DOHH2 (cell line): ENCODE measurements at regions not wholly inside any gene's neighbourhood (a gene's known extent, or its start where the extent isn't known, plus 50 kb on each side); places are given as distances from the start of the nearest gene placed in this dataset.

ENCODE experiments used
- CTCF ChIP-seq: fragments of 200-600 bp; sonication (generic); IDR thresholded peaks from one replicate; pipeline ENCODE4 v1.5.1; 2014; ENCODE audit warnings: antibody characterized with exemption, mild to moderate bottlenecking, low read depth, low read length; ENCODE audit not compliant: poor library complexity, severe bottlenecking
- EZH2phosphoT487 ChIP-seq: fragments of 200-600 bp; sonication (generic); IDR thresholded peaks from 2 replicates; pipeline ENCODE4 v1.6.1; 2017; ENCODE audit warnings: borderline replicate concordance, mild to moderate bottlenecking, antibody characterized with exemption, low read length, moderate library complexity, mixed read lengths

DNA sequence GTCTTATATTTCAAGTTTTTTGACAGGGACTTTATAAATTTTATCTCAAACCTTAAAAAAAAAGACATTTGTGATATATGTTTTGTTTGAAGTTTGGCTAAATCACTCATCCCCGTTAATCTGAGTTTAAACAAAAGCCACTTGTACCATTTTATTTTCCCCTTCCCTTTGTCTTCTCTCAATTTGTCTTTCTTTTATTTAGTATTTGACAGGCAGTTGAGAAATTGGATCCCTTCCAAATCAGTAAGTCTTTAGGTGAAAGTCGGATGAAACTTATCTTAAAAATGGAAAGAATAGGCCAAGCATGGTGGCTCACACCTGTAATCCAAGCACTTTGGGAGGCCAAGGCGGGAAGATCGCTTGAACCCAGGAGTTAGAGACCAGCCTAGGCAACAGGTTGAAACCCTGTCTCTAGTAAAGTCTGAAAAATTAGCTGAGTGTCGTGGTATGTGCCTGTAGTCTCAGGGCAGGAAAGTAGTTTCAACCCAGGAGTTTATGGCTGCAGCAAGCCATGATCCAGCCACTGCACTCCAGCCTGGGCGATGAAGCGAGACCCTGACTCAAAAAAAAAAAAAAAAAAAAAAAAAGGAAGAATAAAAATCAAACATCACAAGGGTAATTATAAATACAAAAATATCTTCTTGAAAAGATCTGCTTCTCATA is 394.6 kb upstream of the TPM1 start:
- TF ChIP-seq CTCF (no peak), EZH2phosphoT487 (no peak)
